Sigmoid colon (tissue), 4 donors: ENCODE measurements at regions not wholly inside any gene's neighbourhood (a gene's known extent, or its start where the extent isn't known, plus 50 kb on each side); places are given as distances from the start of the nearest gene placed in this dataset.

Source experiments
- CTCF ChIP-seq, 4 experiments: fragments of 450-650 bp in 3 of 4; fragments of 200-600 bp in 1 of 4; IDR thresholded peaks; one replicate each; pipeline ENCODE4 v1.5.1; 2016 to 2019; ENCODE audit warnings: antibody characterized with exemption in 4 of 4, mild to moderate bottlenecking in 3 of 4, moderate library complexity in 2 of 4
- EP300 ChIP-seq, 4 donors: sonication (generic); formaldehyde crosslinking; IDR thresholded peaks; one replicate each; pipeline ENCODE4 v1.6.1; 2017; ENCODE audit warnings: antibody characterized with exemption in 4 of 4
- POLR2A ChIP-seq, 2 donors: fragments of 450-650 bp; IDR thresholded peaks; one replicate each; pipeline ENCODE4 v1.6.1; 2016; ENCODE audit warnings: antibody characterized with exemption in 2 of 2, mild to moderate bottlenecking in 2 of 2, moderate library complexity in 2 of 2

DNA sequence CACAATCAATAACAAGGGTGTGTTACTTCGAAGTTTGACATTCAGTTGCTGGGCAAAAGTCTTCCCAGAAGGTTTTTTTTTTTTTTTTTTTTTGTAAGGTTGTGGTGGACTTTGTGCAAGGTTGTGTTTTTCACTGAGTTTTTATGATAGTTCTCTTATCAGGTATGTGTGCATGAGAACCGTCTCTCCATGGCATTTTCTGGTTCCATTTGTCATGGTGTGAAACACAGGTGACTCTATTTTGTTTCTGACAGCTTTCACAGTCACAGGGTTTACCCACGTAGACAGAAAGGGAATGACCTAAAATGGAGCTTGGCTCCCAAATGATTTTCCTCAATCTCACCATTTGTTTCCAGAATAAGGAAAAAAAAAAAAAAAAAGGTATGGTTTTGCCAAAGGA lies 1377.2 kb upstream of the CADM2 start:
- TF ChIP-seq POLR2A (IDR thresholded peaks at IDR 0.05) (no peak), CTCF (IDR thresholded peaks at IDR 0.05) (no peak), EP300 (IDR thresholded peaks at IDR 0.05) (no peak)
